AG09319 (cell line): ENCODE measurements at regions not wholly inside any gene's neighbourhood (a gene's known extent, or its start where the extent isn't known, plus 50 kb on each side); places are given as distances from the start of the nearest gene placed in this dataset.

Experiments
- DNase-seq: peaks from one replicate; pipeline ENCODE4 v3.0.0-alpha.2; 2010; ENCODE audit warnings: low read depth; ENCODE audit errors: extremely low read depth
- CTCF ChIP-seq: IDR thresholded peaks from 2 replicates; pipeline ENCODE4 v1.5.1; 2011; ENCODE audit warnings: low read depth, mild to moderate bottlenecking, inconsistent platforms, low read length, moderate library complexity

DNA sequence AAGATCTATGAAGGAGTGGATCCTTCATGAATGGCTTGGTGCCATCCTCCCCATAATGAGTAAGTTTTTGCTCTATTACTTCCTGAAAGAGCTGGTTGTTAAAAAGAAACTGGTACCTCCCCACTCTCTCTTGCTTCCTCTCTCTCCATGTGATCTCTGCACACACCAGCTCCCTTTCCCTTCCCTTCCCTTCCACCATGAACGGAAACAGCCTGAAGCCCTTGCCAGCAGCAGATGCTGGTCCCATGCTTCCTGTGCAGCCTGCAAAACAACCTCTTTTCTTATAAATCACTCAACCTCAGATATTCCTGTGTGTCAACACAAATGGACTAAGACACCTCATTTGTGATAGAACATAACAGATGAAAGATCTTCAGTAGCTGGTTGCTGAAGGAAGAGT, 303.5 kb upstream of the ACVR2A start:
- DNase-seq = no peak
- TF ChIP-seq CTCF = no peak

DNA sequence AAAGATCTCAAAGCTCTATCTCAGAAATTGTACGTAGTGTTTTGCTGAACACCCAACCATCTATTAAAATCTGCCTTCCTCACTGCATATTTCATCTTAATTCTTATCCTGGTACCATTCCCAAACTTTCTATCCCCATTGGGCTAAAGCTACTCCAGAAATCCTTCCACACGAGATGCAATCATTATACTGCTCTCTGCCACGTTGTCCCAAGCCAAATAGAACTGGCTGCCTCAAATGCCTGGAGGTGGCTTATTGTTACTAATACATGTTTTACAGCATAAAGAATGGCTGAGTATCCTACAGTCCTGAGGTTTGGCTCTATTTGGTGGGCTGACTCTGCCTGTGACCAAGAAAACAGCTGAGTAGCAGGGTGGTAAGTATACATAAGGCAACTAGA, 306.0 kb upstream of the ACVR2A start:
- TF ChIP-seq CTCF = no peak
- no peak for DNase-seq

DNA sequence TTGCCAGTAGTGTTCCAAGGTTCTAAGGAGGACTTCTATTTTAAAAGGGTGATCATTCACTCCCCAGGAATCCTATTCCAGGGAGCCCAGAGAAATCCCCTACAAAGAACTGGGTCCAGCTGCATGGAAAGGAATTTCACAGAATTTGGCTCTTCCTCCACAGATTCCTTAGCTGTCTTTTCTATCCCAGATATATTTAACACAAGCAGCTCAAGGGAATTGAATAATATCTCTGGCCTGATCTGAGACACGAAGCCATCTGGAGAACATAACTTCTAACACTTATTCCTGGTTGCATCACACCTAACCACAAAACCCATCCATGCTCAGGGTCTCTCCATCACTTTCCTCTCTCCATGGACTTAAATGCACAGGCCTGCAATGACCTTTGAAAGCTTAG, 306.7 kb upstream of the ACVR2A start:
- TF ChIP-seq CTCF = no peak
- no peak for DNase-seq

DNA sequence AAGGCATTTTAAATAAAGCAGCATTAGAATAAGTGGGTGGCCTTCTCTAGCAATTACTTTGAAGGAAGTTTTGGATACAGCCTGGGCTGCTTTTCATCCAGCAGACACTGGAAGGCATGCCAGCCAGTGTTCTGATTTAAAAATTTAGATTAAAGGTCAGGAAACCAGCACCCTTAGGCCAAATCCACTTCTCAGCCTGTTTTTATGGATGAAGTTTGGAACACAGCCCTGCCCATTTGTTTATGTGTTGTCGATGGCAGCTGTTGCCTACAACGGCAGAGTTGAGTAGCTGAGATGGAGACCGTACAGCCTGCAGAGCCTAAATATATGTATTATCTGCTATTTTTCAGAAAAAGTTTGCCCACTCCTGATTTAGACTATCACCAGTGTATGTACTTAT, 313.6 kb upstream of the ACVR2A start:
- no peak for DNase-seq
- TF ChIP-seq CTCF = no peak

GRCh38 chr2:147530033-147530432, 314.8 kb upstream of the ACVR2A start:
- DNase-seq = no peak
- no peak for TF ChIP-seq CTCF

DNA sequence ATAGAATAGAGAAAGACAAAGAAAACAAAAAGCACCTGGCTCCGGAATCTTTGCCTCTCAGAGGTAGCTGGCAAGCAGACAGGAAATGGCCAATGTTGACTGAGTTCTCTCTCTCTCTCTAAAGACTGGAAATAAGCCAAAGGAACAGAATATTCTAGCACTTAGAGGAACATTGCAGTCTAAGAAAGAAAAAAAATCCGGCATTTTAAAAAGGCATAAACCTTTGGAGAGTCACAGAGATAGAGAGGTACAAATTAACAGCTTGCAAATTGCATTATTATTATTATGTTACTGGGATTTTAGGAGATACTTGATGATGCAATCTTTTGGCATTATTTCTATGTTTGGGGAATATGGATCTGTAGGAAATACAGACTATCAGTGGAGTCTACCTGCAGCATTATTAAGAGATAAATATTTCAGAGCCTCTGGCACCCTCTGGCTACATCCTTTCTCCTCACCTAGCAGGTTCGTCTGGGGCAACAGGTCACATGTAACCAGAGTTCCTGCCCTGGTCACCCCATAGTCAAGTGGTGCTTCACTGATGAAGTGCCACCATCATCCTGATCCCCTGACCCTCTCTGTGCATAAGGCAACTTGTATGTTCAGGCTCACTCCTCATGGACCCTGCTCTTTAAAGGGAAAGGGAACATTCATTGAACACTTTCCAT, 318.9 kb upstream of the ACVR2A start:
- TF ChIP-seq CTCF = no peak
- DNase-seq = no peak

- no peak for DNase-seq
- no peak for TF ChIP-seq CTCF
These were observed 319.9 kb upstream of the ACVR2A start for GRCh38 chr2:147524912-147525311.
